Activated T-helper 1 cell treated with anti-CD3 and anti-CD28 coated beads, Interleukin-2, amount 50 U/mL, for 16 hours (primary cell): ENCODE measurements at regions not wholly inside any gene's neighbourhood (a gene's known extent, or its start where the extent isn't known, plus 50 kb on each side); places are given as distances from the start of the nearest gene placed in this dataset.

Source experiments
- DNase-seq, 2 donors: peaks; one replicate each; pipeline ENCODE4 v3.0.0-alpha.2; 2020; ENCODE audit warnings: low read depth in 1 of 2, low spot score in 1 of 2

- DNase-seq: no peak
Measured at GRCh38 chr10:43963379-43963778, 314.7 kb upstream of the ZNF32 start.

- no peak for DNase-seq
Measured at GRCh38 chr10:43962346-43963191, 313.9 kb upstream of the ZNF32 start.

- DNase-seq: no peak
Measured at GRCh38 chr10:43961523-43962345, 313.1 kb upstream of the ZNF32 start.

- DNase-seq: no peak
Measured at GRCh38 chr10:43960981-43961380, 312.3 kb upstream of the ZNF32 start.

- no peak for DNase-seq
Measured at GRCh38 chr10:43960477-43960876, 311.8 kb upstream of the ZNF32 start.

GRCh38 chr10:43960135-43960415, 311.4 kb upstream of the ZNF32 start:
- no peak for DNase-seq

GRCh38 chr10:43959364-43960134, 310.9 kb upstream of the ZNF32 start:
- no peak for DNase-seq

GRCh38 chr10:43958964-43959363, 310.3 kb upstream of the ZNF32 start:
- DNase-seq: no peak

GRCh38 chr10:43958071-43958432, 309.4 kb upstream of the ZNF32 start:
- DNase-seq: no peak

- no peak for DNase-seq
Measured at GRCh38 chr10:43957267-43958070, 308.8 kb upstream of the ZNF32 start.

GRCh38 chr10:43955978-43956377, 307.3 kb upstream of the ZNF32 start:
- no peak for DNase-seq

GRCh38 chr10:43955002-43955596, 306.4 kb upstream of the ZNF32 start:
- no peak for DNase-seq

GRCh38 chr10:43953672-43954071, 305.0 kb upstream of the ZNF32 start:
- no peak for DNase-seq

- DNase-seq: no peak
Measured at GRCh38 chr10:43952760-43953159, 304.1 kb upstream of the ZNF32 start.

- no peak for DNase-seq
Measured at GRCh38 chr10:43949351-43949750, 300.7 kb upstream of the ZNF32 start.

GRCh38 chr10:43946445-43946844, 297.8 kb upstream of the ZNF32 start:
- DNase-seq: no peak

GRCh38 chr10:43945908-43946307, 297.2 kb upstream of the ZNF32 start:
- DNase-seq: no peak

- DNase-seq: no peak
Measured at GRCh38 chr10:43945094-43945730, 296.5 kb upstream of the ZNF32 start.

GRCh38 chr10:43944381-43945093, 295.9 kb upstream of the ZNF32 start:
- no peak for DNase-seq
